Vagina (tissue), 2 donors: ENCODE measurements at regions not wholly inside any gene's neighbourhood (a gene's known extent, or its start where the extent isn't known, plus 50 kb on each side); places are given as distances from the start of the nearest gene placed in this dataset.

Experiments
- CTCF ChIP-seq, 3 experiments: fragments of 450-650 bp in 2 of 3; fragments of 200-600 bp in 1 of 3; sonication (generic) in 1 of 3; IDR thresholded peaks; one replicate each; pipeline ENCODE4 v1.5.1; 2017 to 2019; ENCODE audit warnings: antibody characterized with exemption in 3 of 3, mild to moderate bottlenecking in 2 of 3, moderate library complexity in 2 of 3
- POLR2A ChIP-seq, 2 donors: fragments of 450-650 bp; IDR thresholded peaks; one replicate each; pipeline ENCODE4 v1.6.1; 2017; ENCODE audit warnings: antibody characterized with exemption in 2 of 2, mild to moderate bottlenecking in 2 of 2, moderate library complexity in 2 of 2
- POLR2AphosphoS5 ChIP-seq, 2 donors: sonication (generic); formaldehyde crosslinking; IDR thresholded peaks; one replicate each; pipeline ENCODE4 v1.9.0; 2017; ENCODE audit warnings: antibody characterized with exemption in 2 of 2, mild to moderate bottlenecking in 2 of 2, low read depth in 1 of 2; ENCODE audit not compliant: insufficient read depth in 1 of 2

DNA sequence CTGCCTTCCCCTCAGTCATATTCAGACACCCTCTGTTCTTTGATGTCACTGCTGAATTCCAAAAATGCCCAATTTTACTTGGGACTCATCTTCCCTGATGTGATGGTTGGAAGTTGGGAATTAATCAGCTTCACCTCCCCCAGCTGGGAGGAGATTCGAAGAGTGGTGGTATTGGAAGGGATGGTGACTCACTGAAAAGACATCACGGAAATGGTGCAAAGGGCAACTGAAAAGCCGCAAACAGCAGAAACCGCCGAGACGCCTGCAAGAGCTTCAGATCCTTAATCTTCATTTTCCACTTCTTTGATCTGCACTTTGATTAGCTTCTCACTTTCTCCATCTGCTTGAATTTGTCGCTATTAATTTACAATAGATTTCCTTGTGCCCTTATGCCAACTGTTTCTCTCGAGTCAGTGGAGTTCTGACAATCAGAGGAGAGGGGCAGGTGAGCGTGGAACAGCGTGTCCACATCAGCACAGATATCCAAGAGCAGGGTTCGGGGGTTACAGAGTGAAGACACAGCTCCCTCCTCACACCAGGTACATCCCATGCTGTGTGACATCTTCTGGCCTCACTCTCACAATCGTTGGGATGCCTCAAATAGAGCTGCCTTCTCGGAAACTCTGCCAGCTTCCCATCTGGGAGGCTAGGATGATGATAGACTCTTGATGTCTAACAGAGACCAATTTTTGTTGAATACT, 325.4 kb downstream of the BRD1 start:
- TF ChIP-seq CTCF (IDR thresholded peaks at IDR 0.05) (no peak), POLR2A (IDR thresholded peaks at IDR 0.05) (no peak), POLR2AphosphoS5 (IDR thresholded peaks at IDR 0.05; ENCODE audit: insufficient read depth in 1 of 2, low read depth in 1 of 2) (no peak)
